Memory B cell (primary cell): ENCODE measurements at regions not wholly inside any gene's neighbourhood (a gene's known extent, or its start where the extent isn't known, plus 50 kb on each side); places are given as distances from the start of the nearest gene placed in this dataset.

ENCODE experiments used
- ATAC-seq: fragments of 150-1000 bp; cut with Tn5 transposase; 2 replicates; pipeline ENCODE4 v1.10.0; 2021; ENCODE audit warnings: low read depth, mild to moderate bottlenecking, moderate library complexity
- DNase-seq, 2 donors: peaks; one replicate each; pipeline ENCODE4 v3.0.0; 2022; ENCODE audit warnings: low spot score in 2 of 2
- H3K27ac Mint-ChIP-seq: one replicate; pipeline ENCODE4 v1.8.0; 2022; ENCODE audit warnings: mild to moderate bottlenecking, moderate library complexity, mixed read lengths
- H3K27me3 Mint-ChIP-seq: one replicate; pipeline ENCODE4 v1.8.0; 2022; ENCODE audit warnings: mixed read lengths
- H3K36me3 Mint-ChIP-seq: one replicate; pipeline ENCODE4 v1.8.0; 2022; ENCODE audit warnings: mild to moderate bottlenecking, mixed read lengths
- H3K4me1 Mint-ChIP-seq: one replicate; pipeline ENCODE4 v1.8.0; 2022; ENCODE audit warnings: mixed read lengths
- H3K4me3 Mint-ChIP-seq: one replicate; pipeline ENCODE4 v1.8.0; 2022; ENCODE audit warnings: mild to moderate bottlenecking, moderate library complexity, mixed read lengths
- H3K9me3 Mint-ChIP-seq: one replicate; pipeline ENCODE4 v1.8.0; 2022; ENCODE audit warnings: mixed read lengths

- Mint-ChIP-seq H3K4me1 (peaks cover 2% of the 10 kb centered on the region), H3K36me3 (no peaks in the 10 kb centered on the region), H3K27ac (no peak overlapping the region), H3K9me3 (no peaks in the 10 kb centered on the region), H3K4me3 (no peak overlapping the region), H3K27me3 (peaks cover 24% of the 10 kb centered on the region)
- DNase-seq (no peak), ATAC-seq (no peak)
Measured at GRCh38 chr16:50464325-50465290, 83.6 kb upstream of the NKD1 start.

DNA sequence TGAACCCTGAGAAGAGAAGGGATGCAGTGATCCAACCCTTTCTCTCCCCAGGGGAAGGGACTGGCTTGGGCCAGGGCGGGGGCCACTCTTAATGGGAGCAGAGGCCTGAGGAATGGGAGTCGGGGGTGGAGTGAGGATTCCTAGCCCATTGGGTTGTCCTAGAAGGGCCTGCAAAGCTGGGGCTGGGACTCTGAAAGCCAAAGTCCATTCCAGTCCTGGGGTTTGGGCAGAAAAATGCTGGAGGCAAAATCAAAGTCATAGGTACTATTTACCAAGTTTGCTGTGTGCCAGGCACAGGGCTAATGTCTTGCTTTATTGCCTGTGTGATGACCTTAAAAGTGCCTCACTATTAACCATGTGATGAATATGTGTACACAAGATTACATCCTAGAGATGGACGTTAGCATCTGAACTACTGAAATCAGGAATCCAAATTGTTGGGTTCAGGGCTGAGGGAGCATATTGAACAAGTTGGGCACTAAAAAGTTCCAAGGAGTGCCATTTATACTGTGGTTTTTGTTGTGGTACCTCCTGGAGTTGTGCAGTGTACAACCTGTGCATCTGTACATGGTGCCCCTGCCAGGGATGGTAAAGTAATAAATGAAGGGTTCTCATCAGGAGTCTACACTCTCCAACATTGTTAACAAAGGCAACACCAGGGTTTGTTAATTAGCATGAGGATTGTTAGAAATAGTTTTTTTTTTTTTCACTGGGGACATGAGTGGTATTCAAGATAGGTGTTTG is 84.4 kb upstream of the NKD1 start:
- ATAC-seq (no peak), DNase-seq (no peak)
- no peak overlapping the region for H3K4me3 Mint-ChIP-seq
- H3K36me3 Mint-ChIP-seq, result no peaks in the 10 kb centered on the region
- H3K4me1 Mint-ChIP-seq, result peaks cover 2% of the 10 kb centered on the region
- peaks cover 22% of the 10 kb centered on the region for H3K27me3 Mint-ChIP-seq
- no peak overlapping the region for H3K27ac Mint-ChIP-seq
- H3K9me3 Mint-ChIP-seq, result no peaks in the 10 kb centered on the region

DNA sequence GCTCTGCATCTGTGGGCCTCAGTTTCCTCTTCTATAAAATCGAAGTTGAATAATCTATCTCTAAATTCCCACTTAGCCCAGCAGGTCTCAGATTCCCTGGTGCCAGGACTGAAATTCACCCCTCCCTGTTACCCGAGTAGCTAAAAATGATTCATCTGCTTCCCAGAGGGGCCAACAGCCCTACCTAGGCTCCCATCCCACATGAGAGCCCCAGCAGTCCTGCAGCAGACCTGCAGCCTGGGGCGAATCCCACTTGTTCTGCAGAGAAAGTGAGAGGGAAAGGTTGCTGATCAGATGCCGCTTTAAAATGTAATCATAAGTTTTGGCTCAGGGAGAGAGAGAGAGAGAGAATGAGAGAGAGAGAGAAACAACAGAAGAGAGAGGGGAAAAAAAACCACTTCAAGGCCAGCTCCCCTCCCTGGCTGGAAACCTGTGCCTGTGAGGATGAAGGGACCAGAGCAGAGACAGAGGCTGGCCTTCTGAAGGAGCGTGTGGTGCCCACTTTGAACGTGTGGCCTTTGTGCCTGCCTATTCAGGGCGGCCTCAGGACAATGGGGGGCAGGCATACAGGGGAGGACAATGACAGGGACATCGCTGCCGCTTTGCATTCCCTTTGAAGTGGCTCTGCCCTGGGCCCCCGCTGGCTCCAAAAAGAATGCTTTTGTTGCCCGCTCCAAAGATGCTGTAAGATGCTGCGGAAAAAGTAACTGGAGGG is 85.2 kb upstream of the NKD1 start:
- no peaks in the 10 kb centered on the region for H3K9me3 Mint-ChIP-seq
- H3K27me3 Mint-ChIP-seq, result peaks cover 21% of the 10 kb centered on the region
- no peak overlapping the region for H3K4me3 Mint-ChIP-seq
- no peaks in the 10 kb centered on the region for H3K4me1 Mint-ChIP-seq
- ATAC-seq (no peak), DNase-seq (no peak)
- H3K27ac Mint-ChIP-seq, result no peak overlapping the region
- no peaks in the 10 kb centered on the region for H3K36me3 Mint-ChIP-seq

- H3K9me3 Mint-ChIP-seq, result no peaks in the 10 kb centered on the region
Measured at GRCh38 chr16:50461400-50461760, 86.8 kb upstream of the NKD1 start.

DNA sequence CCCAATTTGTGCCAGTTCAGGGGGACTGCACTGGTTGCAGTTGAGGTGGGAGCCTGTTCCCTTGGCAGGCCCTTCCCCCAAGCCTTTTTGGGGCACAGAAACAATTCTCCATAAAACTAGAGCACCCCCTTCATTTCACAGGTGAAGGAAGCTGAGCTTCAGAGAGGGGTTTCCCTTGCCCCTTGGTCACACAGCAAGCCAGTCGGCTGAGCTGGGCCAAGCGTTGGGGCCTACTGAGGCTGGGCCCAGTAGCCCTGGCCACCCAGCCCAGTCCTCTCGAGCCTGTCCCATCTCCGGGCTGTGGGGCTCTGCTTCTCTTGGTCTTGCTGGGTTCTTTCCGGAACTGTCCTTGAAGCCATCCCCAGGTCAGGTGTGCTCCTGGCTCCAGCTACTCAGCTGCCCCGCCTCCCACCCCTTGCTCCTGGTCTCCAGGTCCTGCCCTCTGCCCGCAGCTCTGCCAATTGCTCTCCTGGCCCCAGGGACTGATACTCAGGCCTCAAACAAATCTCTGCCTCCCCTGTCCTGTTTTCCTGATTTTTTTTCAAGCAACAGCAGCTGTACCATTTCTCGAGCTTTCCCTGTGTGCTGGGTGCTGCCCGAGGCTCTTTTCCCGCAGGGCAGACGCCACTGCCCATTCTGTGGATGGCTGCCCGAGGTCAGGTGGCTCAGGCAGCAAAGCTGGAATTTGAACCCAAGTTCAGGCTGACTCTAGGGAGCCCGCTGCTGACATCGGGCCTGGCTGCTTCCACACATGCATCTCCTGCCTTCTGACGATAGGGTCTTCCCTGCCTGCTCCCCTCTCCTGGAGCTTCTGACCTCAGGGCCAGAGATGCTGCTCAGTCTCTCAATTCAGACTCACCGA is 87.4 kb upstream of the NKD1 start:
- no peaks in the 10 kb centered on the region for H3K4me1 Mint-ChIP-seq
- ATAC-seq (no peak), DNase-seq (no peak)
- H3K36me3 Mint-ChIP-seq, result no peaks in the 10 kb centered on the region
- no peak overlapping the region for H3K27ac Mint-ChIP-seq
- peaks cover 19% of the 10 kb centered on the region for H3K27me3 Mint-ChIP-seq
- no peaks in the 10 kb centered on the region for H3K9me3 Mint-ChIP-seq
- H3K4me3 Mint-ChIP-seq, result no peak overlapping the region

More at GRCh38 chr16:50461400-50461760, 86.8 kb upstream of the NKD1 start:
- H3K27ac Mint-ChIP-seq, result no peak overlapping the region
- ATAC-seq (no peak), DNase-seq (no peak)
- H3K36me3 Mint-ChIP-seq, result no peaks in the 10 kb centered on the region
- H3K4me1 Mint-ChIP-seq, result no peaks in the 10 kb centered on the region
- H3K4me3 Mint-ChIP-seq, result no peak overlapping the region
- H3K27me3 Mint-ChIP-seq, result peaks cover 21% of the 10 kb centered on the region

DNA sequence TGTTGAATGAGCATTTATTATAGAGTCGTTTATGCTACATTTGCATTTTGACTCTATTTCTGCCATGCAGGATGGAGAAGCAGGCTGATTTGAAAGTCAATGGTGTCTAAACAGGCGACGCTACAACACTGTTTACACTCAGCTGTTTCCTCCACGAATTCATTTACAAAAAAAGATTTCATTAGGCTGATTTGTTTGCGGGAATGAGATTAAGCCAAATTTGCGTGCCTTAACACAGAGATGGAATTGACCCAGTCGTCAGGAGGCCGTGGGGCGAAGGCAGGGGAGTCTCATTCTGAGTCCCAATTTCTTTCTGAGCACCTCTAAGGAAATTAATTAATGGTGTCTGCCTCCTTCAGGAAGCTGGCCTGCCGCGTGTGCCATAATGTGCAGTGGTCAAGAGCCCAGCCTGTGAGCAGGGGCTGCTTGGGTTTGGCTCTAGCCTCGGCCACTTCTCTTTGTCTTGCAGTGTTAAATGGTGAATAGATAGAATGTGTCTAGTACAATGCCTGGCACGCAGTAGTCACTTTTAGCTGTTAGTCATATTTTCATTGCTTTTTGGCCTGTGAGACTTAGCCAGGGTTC is 88.6 kb upstream of the NKD1 start:
- no peak overlapping the region for H3K27ac Mint-ChIP-seq
- ATAC-seq, result no peak
- no peak for DNase-seq
- no peaks in the 10 kb centered on the region for H3K4me1 Mint-ChIP-seq
- H3K9me3 Mint-ChIP-seq, result no peaks in the 10 kb centered on the region
- H3K36me3 Mint-ChIP-seq, result no peaks in the 10 kb centered on the region
- peaks cover 17% of the 10 kb centered on the region for H3K27me3 Mint-ChIP-seq
- H3K4me3 Mint-ChIP-seq, result no peak overlapping the region

DNA sequence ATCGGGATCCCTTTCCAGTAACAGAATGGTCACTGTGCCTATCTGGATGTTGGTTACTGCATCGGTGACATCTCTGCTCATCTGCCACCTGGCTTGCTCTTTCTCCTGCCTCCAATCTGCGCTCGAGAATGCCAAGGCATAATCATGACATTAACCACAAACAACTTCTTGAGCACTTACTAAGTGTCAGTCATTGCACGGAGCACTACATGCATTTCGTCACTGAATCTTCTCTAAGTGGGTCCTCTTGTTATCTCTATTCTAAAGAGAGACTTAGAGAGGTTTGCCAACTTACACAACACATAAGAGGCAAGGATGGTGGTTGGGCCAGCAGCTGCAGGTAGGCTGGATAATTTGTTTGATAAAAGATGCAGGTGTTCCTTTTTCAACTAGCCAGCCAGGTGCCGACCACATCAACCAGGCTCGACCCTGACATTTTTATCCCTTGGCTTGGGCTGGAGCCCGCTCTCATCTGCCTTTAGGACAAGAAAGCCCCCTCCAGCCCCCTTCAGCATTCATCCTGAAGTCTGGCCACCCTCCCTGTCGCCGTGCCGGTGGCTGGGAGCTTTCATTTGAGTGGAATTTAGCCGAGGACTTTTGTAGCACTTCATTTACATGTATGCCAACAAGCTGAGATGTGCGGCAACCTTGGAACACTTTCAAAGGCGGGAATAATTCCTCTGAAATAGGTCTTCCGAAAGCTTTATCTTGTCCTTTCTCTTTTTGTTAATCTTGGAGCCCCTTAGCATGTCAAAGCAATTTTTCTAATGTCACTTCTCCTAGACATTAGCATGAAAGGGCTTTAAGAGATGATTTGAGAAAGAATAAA is 89.3 kb upstream of the NKD1 start:
- Mint-ChIP-seq H3K4me1 (no peaks in the 10 kb centered on the region), H3K9me3 (no peaks in the 10 kb centered on the region), H3K27ac (no peak overlapping the region), H3K4me3 (no peak overlapping the region), H3K36me3 (no peaks in the 10 kb centered on the region), H3K27me3 (peaks cover 14% of the 10 kb centered on the region)
- no peak for DNase-seq
- ATAC-seq, result no peak

GRCh38 chr16:50457979-50458491 is 89.2 kb upstream of the BRD7 start:
- Mint-ChIP-seq H3K27me3 (peaks cover 12% of the 10 kb centered on the region), H3K4me1 (no peaks in the 10 kb centered on the region), H3K27ac (no peak overlapping the region), H3K9me3 (no peaks in the 10 kb centered on the region), H3K36me3 (no peaks in the 10 kb centered on the region), H3K4me3 (no peak overlapping the region)
- no peak for ATAC-seq
- DNase-seq, result no peak

- no peak overlapping the region for H3K27ac Mint-ChIP-seq
- no peaks in the 10 kb centered on the region for H3K36me3 Mint-ChIP-seq
- ATAC-seq, result no peak
- DNase-seq, result no peak
- H3K4me1 Mint-ChIP-seq, result no peaks in the 10 kb centered on the region
- H3K4me3 Mint-ChIP-seq, result no peak overlapping the region
- H3K9me3 Mint-ChIP-seq, result no peaks in the 10 kb centered on the region
- H3K27me3 Mint-ChIP-seq, result peaks cover 12% of the 10 kb centered on the region
Measured at GRCh38 chr16:50457423-50457822, 88.6 kb upstream of the BRD7 start.

DNA sequence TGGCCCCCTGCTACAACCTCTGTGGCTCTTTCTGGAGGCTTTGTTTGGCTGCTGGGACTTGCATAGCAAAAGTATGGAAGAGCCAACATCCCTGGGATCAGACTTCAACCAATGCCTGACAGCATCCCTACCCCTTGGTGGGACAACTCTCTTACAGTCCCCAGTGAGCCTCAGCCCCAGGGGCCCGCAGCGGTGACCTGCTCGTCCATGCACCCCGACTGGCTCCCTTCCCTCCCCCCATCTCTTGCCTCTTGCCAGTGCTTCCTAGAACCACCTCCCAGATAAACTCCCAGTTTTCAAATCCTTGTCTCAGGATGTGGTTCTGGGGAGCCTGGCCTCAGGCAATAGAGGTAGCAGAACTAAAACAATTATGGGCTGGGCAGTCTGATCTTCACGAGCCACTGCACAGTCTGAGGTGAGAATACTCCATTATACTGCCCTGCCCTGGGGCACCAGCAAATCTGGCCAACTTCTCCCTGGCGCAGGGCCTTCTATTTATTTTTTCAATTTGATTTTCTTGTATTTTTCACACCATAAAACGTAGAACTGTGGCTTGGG is 86.6 kb upstream of the BRD7 start:
- Mint-ChIP-seq H3K4me3 (no peak overlapping the region), H3K4me1 (no peaks in the 10 kb centered on the region), H3K9me3 (no peaks in the 10 kb centered on the region), H3K27me3 (peaks cover 11% of the 10 kb centered on the region), H3K36me3 (no peaks in the 10 kb centered on the region), H3K27ac (no peak overlapping the region)
- DNase-seq, result no peak
- no peak for ATAC-seq

GRCh38 chr16:50453446-50453845 is 84.7 kb upstream of the BRD7 start:
- peaks cover 13% of the 10 kb centered on the region for H3K27me3 Mint-ChIP-seq
- H3K4me3 Mint-ChIP-seq, result no peak overlapping the region
- no peak for ATAC-seq
- no peaks in the 10 kb centered on the region for H3K9me3 Mint-ChIP-seq
- no peak for DNase-seq
- H3K4me1 Mint-ChIP-seq, result no peaks in the 10 kb centered on the region
- H3K36me3 Mint-ChIP-seq, result no peaks in the 10 kb centered on the region
- H3K27ac Mint-ChIP-seq, result no peak overlapping the region

GRCh38 chr16:50451951-50452508 is 83.2 kb upstream of the BRD7 start:
- no peak for ATAC-seq
- Mint-ChIP-seq H3K36me3 (no peaks in the 10 kb centered on the region), H3K27ac (no peak overlapping the region), H3K4me1 (no peaks in the 10 kb centered on the region), H3K4me3 (no peak overlapping the region), H3K9me3 (no peaks in the 10 kb centered on the region), H3K27me3 (peaks cover 15% of the 10 kb centered on the region)
- DNase-seq, result no peak
